ENCODE measurements at regions not wholly inside any gene's neighbourhood (a gene's known extent, or its start where the extent isn't known, plus 50 kb on each side); places are given as distances from the start of the nearest gene placed in this dataset.

GRCh38 chr2:122366969-122367645 is 611.7 kb downstream of the TSN start:
- Histone ChIP-seq H3K36me3 (ENCODE audit: control insufficient read depth in 2 of 2, insufficient read depth in 1 of 2, low read length in 2 of 2) (no peaks in the 10 kb centered on the region), H3K4me3 (ENCODE audit: low read depth, low read length) (no peak overlapping the region), H3K27ac (ENCODE audit: extremely low read depth, low read depth, low read length) (no peak overlapping the region), H3K9me3 (ENCODE audit: control insufficient read depth, insufficient read depth, low read depth, low read length) (no peaks in the 10 kb centered on the region), H3K4me1 (ENCODE audit: control insufficient read depth, insufficient read depth, low read length) (no peaks in the 10 kb centered on the region)
- CTCF ChIA-PET: interaction anchor here (0.7 kb wide), 1 partner anchor 1023 kb away, joined by 3 read pairs; no protein-coding TSS in a partner anchor
- POLR2A ChIA-PET: no interaction called here
- TF ChIP-seq ZNF140 (tag by site-specific recombination; IDR thresholded peaks at IDR 0.05): no peak

DNA sequence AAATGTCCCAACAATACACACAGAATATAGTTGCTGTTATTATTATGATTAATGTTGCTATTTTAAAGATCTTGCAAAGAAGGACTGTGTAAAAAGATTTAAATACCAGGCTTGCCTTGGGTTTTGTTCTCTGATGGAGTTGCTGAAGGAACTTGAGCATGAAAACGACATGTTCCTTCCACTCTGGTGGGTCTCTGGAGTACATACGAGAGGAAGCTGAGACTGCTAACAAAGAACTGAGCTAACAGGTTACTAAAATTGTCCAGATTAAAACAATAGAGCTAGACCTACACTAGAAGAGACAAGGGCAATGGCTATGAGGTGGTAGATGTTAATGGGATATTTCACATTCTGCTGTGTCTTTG is 612.2 kb downstream of the TSN start:
- no peaks in the 10 kb centered on the region for H3K4me1 ChIP-seq (ENCODE audit: control insufficient read depth, insufficient read depth, low read length)
- H3K9me3 ChIP-seq (ENCODE audit: control insufficient read depth, insufficient read depth, low read depth, low read length): no peaks in the 10 kb centered on the region
- CTCF ChIA-PET: interaction anchor here (0.7 kb wide), 1 partner anchor 1023 kb away, joined by 3 read pairs; no protein-coding TSS in a partner anchor
- no peak overlapping the region for H3K27ac ChIP-seq (ENCODE audit: extremely low read depth, low read depth, low read length)
- POLR2A ChIA-PET: no interaction called here
- TF ChIP-seq GFI1B (tag by site-specific recombination; IDR thresholded peaks at IDR 0.05) (no peak), SP7 (tag by site-specific recombination; IDR thresholded peaks at IDR 0.05) (no peak), ZSCAN30 (tag by site-specific recombination; IDR thresholded peaks at IDR 0.05) (no peak), TRIM28 (IDR thresholded peaks at IDR 0.05; ENCODE audit: borderline replicate concordance, low read length) (no peak), ZNF510 (tag by site-specific recombination; IDR thresholded peaks at IDR 0.05; ENCODE audit: insufficient replicate concordance) (no peak), ZNF791 (tag by site-specific recombination; IDR thresholded peaks at IDR 0.05) (no peak), ZNF518A (tag by site-specific recombination; conservative IDR thresholded peaks at IDR 0.05; ENCODE audit: low read depth) (no peak), ZNF19 (tag by site-specific recombination; IDR thresholded peaks at IDR 0.05; ENCODE audit: low read depth) (no peak), ZNF544 (tag by site-specific recombination; IDR thresholded peaks at IDR 0.05) (no peak), ZSCAN16 (tag by site-specific recombination; IDR thresholded peaks at IDR 0.05) (no peak), ZNF155 (tag by site-specific recombination; IDR thresholded peaks at IDR 0.05) (no peak), ZXDB (tag by site-specific recombination; IDR thresholded peaks at IDR 0.05) (no peak), ZNF112 (tag by site-specific recombination; IDR thresholded peaks at IDR 0.05) (no peak)
- TF ChIP-seq, protein P1, sequence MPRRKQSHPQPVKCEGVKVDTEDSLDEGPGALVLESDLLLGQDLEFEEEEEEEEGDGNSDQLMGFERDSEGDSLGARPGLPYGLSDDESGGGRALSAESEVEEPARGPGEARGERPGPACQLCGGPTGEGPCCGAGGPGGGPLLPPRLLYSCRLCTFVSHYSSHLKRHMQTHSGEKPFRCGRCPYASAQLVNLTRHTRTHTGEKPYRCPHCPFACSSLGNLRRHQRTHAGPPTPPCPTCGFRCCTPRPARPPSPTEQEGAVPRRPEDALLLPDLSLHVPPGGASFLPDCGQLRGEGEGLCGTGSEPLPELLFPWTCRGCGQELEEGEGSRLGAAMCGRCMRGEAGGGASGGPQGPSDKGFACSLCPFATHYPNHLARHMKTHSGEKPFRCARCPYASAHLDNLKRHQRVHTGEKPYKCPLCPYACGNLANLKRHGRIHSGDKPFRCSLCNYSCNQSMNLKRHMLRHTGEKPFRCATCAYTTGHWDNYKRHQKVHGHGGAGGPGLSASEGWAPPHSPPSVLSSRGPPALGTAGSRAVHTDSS (tag by site-specific recombination; IDR thresholded peaks at IDR 0.05): no peak
- H3K36me3 ChIP-seq (ENCODE audit: control insufficient read depth in 2 of 2, insufficient read depth in 1 of 2, low read length in 2 of 2): no peaks in the 10 kb centered on the region
- no peak overlapping the region for H3K4me3 ChIP-seq (ENCODE audit: low read depth, low read length)

DNA sequence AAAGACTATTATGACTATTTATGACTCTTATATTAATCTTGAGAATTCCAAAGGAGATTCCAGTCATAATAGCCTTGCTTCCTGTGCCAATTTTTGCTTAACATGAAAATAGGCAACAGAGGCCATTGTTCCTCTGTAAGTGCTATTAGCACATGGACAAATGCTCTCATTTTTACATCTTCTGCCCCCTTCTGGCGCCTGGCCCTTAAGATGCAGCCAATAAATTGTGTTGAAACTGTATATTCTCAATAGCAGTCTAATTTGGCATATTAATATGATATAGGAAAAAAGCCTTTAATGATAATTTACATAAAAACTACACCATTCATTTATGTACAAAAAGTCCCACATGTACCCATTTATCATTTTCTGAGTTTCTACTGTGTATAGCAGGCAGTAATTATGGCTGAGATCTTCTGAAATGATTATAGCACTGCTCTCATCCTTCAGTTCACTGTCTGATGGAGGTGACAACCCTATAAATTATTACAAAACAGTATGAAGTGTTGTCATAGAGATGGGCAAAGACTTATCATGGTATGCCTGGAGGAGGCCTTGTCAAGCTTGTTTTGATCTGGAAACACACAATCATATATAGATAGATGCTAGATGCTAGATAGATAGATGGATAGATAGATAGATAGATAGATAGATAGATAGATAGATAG is 613.3 kb downstream of the TSN start:
- ChIA-PET POLR2A (no interaction called here), CTCF (no interaction called here)

More for the DNA sequence above, 613.3 kb downstream of the TSN start:
- H3K27ac ChIP-seq (ENCODE audit: extremely low read depth, low read depth, low read length): no peak overlapping the region
- TF ChIP-seq ZNF112 (tag by site-specific recombination; IDR thresholded peaks at IDR 0.05) (no peak), ZNF677 (tag by site-specific recombination; IDR thresholded peaks at IDR 0.05) (no peak), SP2 (tag by site-specific recombination; IDR thresholded peaks at IDR 0.05) (no peak), YY2 (tag by site-specific recombination; IDR thresholded peaks at IDR 0.05) (no peak)
- TF ChIP-seq, protein P2, sequence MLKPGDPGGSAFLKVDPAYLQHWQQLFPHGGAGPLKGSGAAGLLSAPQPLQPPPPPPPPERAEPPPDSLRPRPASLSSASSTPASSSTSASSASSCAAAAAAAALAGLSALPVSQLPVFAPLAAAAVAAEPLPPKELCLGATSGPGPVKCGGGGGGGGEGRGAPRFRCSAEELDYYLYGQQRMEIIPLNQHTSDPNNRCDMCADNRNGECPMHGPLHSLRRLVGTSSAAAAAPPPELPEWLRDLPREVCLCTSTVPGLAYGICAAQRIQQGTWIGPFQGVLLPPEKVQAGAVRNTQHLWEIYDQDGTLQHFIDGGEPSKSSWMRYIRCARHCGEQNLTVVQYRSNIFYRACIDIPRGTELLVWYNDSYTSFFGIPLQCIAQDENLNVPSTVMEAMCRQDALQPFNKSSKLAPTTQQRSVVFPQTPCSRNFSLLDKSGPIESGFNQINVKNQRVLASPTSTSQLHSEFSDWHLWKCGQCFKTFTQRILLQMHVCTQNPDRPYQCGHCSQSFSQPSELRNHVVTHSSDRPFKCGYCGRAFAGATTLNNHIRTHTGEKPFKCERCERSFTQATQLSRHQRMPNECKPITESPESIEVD (tag by site-specific recombination; IDR thresholded peaks at IDR 0.05): no peak
- no peaks in the 10 kb centered on the region for H3K9me3 ChIP-seq (ENCODE audit: control insufficient read depth, insufficient read depth, low read depth, low read length)
- no peak overlapping the region for H3K4me3 ChIP-seq (ENCODE audit: low read depth, low read length)
- H3K36me3 ChIP-seq (ENCODE audit: control insufficient read depth in 2 of 2, insufficient read depth in 1 of 2, low read length in 2 of 2): no peaks in the 10 kb centered on the region
- no peaks in the 10 kb centered on the region for H3K4me1 ChIP-seq (ENCODE audit: control insufficient read depth, insufficient read depth, low read length)
